WTC11 (cell line): ENCODE measurements at regions not wholly inside any gene's neighbourhood (a gene's known extent, or its start where the extent isn't known, plus 50 kb on each side); places are given as distances from the start of the nearest gene placed in this dataset.
A peak's percentile ranks its signal among the peaks of the same experiment; 100 is the strongest.

ENCODE experiments used
- ATAC-seq: fragments of 200-7000 bp; cut with Tn5 transposase; 2 replicates; pipeline ENCODE4 v1.10.0; 2021; ENCODE audit warnings: mild to moderate bottlenecking, moderate library complexity
- CTCF ChIA-PET: fragments of 300-600 bp; sonication (Branson Sonifier 250); formaldehyde crosslinking; loops from one replicate; lab custom pipeline; 2021; ENCODE audit warnings: antibody characterized with exemption; lab: Charles Lee
- POLR2A ChIA-PET: fragments of 350-600 bp; sonication (Branson Sonifier 250); formaldehyde crosslinking; loops from one replicate; lab custom pipeline; 2021; ENCODE audit warnings: antibody characterized with exemption; lab: Charles Lee
- DNase-seq: peaks from one replicate; pipeline ENCODE4 v3.0.0; 2021; ENCODE audit warnings: low spot score
- H3K27ac Mint-ChIP-seq: 2 replicates; pipeline ENCODE4 v1.8.0; 2021; ENCODE audit warnings: mixed read lengths
- H3K27me3 Mint-ChIP-seq: 2 replicates; pipeline ENCODE4 v1.8.0; 2021; ENCODE audit warnings: low read depth, mild to moderate bottlenecking, moderate library complexity, mixed read lengths
- H3K36me3 Mint-ChIP-seq: 2 replicates; pipeline ENCODE4 v1.8.0; 2021; ENCODE audit warnings: mixed read lengths
- H3K4me1 Mint-ChIP-seq: 2 replicates; pipeline ENCODE4 v1.8.0; 2022; ENCODE audit warnings: mixed read lengths
- H3K4me3 Mint-ChIP-seq: 2 replicates; pipeline ENCODE4 v1.8.0; 2021; ENCODE audit warnings: mild to moderate bottlenecking, moderate library complexity, mixed read lengths
- H3K9me3 Mint-ChIP-seq: 2 replicates; pipeline ENCODE4 v1.8.0; 2021; ENCODE audit warnings: mixed read lengths
- CREB1 ChIP-seq: sonication (generic); formaldehyde crosslinking; IDR thresholded peaks from 2 replicates; pipeline ENCODE4 v1.8.0; 2023; ENCODE audit warnings: mild to moderate bottlenecking, missing genetic modification reagents
- ELF4 ChIP-seq: sonication (generic); formaldehyde crosslinking; IDR thresholded peaks from 2 replicates; pipeline ENCODE4 v1.8.1; 2022; ENCODE audit warnings: low read depth, mild to moderate bottlenecking, moderate library complexity, missing genetic modification reagents
- FOXK1 ChIP-seq: sonication (generic); formaldehyde crosslinking; IDR thresholded peaks from 2 replicates; pipeline ENCODE4 v1.8.0; 2022; ENCODE audit warnings: mild to moderate bottlenecking, moderate library complexity, missing genetic modification reagents
- JAZF1 ChIP-seq: fragments of 250-450 bp; sonication (Bioruptor Pico); IDR thresholded peaks from 2 replicates; pipeline ENCODE4 v1.9.0; 2021; ENCODE audit warnings: moderate library complexity, mild to moderate bottlenecking, inconsistent platforms
- JUN ChIP-seq: sonication (generic); formaldehyde crosslinking; IDR thresholded peaks from 2 replicates; pipeline ENCODE4 v1.8.0; 2023; ENCODE audit warnings: mild to moderate bottlenecking, missing genetic modification reagents
- NR3C1 ChIP-seq: sonication (generic); formaldehyde crosslinking; conservative IDR thresholded peaks from 2 replicates; pipeline ENCODE4 v1.8.1; 2023; ENCODE audit warnings: low read depth, mild to moderate bottlenecking, missing genetic modification reagents
- OVOL2 ChIP-seq: fragments of 250-450 bp; sonication (Bioruptor Pico); IDR thresholded peaks from 2 replicates; pipeline ENCODE4 v1.9.0; 2021; ENCODE audit warnings: mild to moderate bottlenecking, borderline replicate concordance
- RELA ChIP-seq: sonication (generic); formaldehyde crosslinking; IDR thresholded peaks from 2 replicates; pipeline ENCODE4 v1.8.1; 2022; ENCODE audit warnings: missing genetic modification reagents, mild to moderate bottlenecking, borderline replicate concordance
- SMAD4 ChIP-seq: sonication (generic); formaldehyde crosslinking; IDR thresholded peaks from 2 replicates; pipeline ENCODE4 v1.8.0; 2022; ENCODE audit warnings: mild to moderate bottlenecking, missing genetic modification reagents
- ZNF121 ChIP-seq: sonication (generic); formaldehyde crosslinking; IDR thresholded peaks from 2 replicates; pipeline ENCODE4 v1.8.0; 2023; ENCODE audit warnings: missing genetic modification reagents
- ZNF232 ChIP-seq: sonication (generic); formaldehyde crosslinking; IDR thresholded peaks from 2 replicates; pipeline ENCODE4 v1.8.0; 2022; ENCODE audit warnings: mild to moderate bottlenecking, missing genetic modification reagents
- ZNF317 ChIP-seq: sonication (generic); formaldehyde crosslinking; IDR thresholded peaks from 2 replicates; pipeline ENCODE4 v1.8.1; 2023; ENCODE audit warnings: low read depth, mild to moderate bottlenecking, moderate library complexity, missing genetic modification reagents, borderline replicate concordance
- TF ChIP-seq, protein P1 (sequence below): fragments of 250-450 bp; sonication (Bioruptor Pico); IDR thresholded peaks from 2 replicates; pipeline ENCODE4 v1.9.0; 2021; ENCODE audit warnings: mild to moderate bottlenecking
- TF ChIP-seq, protein P2 (sequence below): sonication (generic); formaldehyde crosslinking; IDR thresholded peaks from 2 replicates; pipeline ENCODE4 v1.8.1; 2023; ENCODE audit warnings: mild to moderate bottlenecking, missing genetic modification reagents
- TF ChIP-seq, protein P3 (sequence below): fragments of 250-450 bp; sonication (Bioruptor Pico); IDR thresholded peaks from 2 replicates; pipeline ENCODE4 v2.1.2; 2022; ENCODE audit warnings: mild to moderate bottlenecking, moderate library complexity
- TF ChIP-seq, protein P4 (sequence below): sonication (generic); formaldehyde crosslinking; IDR thresholded peaks from 2 replicates; pipeline ENCODE4 v1.8.1; 2022; ENCODE audit warnings: low read depth, missing genetic modification reagents, borderline replicate concordance
- TF ChIP-seq, protein P5 (sequence below): sonication (generic); formaldehyde crosslinking; IDR thresholded peaks from 2 replicates; pipeline ENCODE4 v1.8.0; 2022; ENCODE audit warnings: mild to moderate bottlenecking, missing genetic modification reagents
- TF ChIP-seq, protein P6 (sequence below): sonication (generic); formaldehyde crosslinking; IDR thresholded peaks from 2 replicates; pipeline ENCODE4 v1.8.1; 2023; ENCODE audit warnings: mild to moderate bottlenecking, missing genetic modification reagents
- TF ChIP-seq, protein P7 (sequence below): sonication (generic); formaldehyde crosslinking; IDR thresholded peaks from 2 replicates; pipeline ENCODE4 v1.8.0; 2022; ENCODE audit warnings: mild to moderate bottlenecking, missing genetic modification reagents
- TF ChIP-seq, protein P8 (sequence below): sonication (generic); formaldehyde crosslinking; IDR thresholded peaks from 2 replicates; pipeline ENCODE4 v1.8.0; 2023; ENCODE audit warnings: missing genetic modification reagents, mild to moderate bottlenecking, borderline replicate concordance

DNA sequence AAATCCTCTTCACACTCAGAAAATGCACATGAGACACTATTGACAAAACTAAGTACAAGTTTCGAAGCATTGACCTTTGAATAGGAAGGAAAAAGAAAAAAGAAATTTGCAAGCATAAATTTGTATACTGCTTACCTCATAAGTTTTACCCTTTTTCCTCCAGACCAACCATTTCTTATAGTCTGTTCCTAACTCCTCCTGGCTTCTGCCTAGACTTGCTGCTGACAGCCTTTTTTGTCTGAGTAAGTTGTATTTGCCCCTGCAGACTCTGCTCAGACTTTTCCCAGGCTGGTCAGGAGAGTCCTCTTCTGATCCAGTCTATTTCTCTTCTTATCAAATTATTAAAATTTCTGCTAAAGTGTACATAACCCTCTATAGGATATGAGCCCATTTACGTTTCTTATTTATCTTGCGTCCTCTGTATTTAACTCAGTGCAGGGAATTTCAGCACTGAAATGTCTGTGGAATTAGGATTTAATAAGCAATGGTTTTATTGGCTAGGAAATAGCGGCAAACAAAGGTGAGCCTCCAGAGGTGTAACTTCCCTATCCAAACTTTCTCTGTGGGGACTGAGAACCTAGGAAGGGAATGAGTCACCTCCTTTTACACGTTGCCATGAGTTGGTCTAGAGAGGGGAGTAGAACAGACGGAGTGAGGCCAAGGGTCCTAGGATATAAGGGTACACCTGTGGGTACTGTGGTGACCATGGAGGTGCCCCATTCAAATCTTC, 207.1 kb upstream of the MARCKS start:
- Mint-ChIP-seq H3K27ac (no peak overlapping the region), H3K9me3 (0 out of 2 replicates have a peak, but pooled peaks cover 4% of the 10 kb centered on the region), H3K4me3 (no peak overlapping the region), H3K27me3 (peaks cover 9% of the 10 kb centered on the region), H3K36me3 (no peaks in the 10 kb centered on the region), H3K4me1 (peaks cover 25% of the 10 kb centered on the region)
- POLR2A ChIA-PET: no interaction called here
- CTCF ChIA-PET: interaction anchor here (1.3 kb wide), 1 partner anchor 209 kb away, joined by 4 read pairs; no protein-coding TSS in a partner anchor
- no peak for DNase-seq
- no peak for ATAC-seq
- no peak for TF ChIP-seq RELA (CRISPR knock-in tag)
- TF ChIP-seq, protein P1, sequence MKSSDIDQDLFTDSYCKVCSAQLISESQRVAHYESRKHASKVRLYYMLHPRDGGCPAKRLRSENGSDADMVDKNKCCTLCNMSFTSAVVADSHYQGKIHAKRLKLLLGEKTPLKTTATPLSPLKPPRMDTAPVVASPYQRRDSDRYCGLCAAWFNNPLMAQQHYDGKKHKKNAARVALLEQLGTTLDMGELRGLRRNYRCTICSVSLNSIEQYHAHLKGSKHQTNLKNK: no peak
- TF ChIP-seq JAZF1: no peak
- TF ChIP-seq, protein P2, sequence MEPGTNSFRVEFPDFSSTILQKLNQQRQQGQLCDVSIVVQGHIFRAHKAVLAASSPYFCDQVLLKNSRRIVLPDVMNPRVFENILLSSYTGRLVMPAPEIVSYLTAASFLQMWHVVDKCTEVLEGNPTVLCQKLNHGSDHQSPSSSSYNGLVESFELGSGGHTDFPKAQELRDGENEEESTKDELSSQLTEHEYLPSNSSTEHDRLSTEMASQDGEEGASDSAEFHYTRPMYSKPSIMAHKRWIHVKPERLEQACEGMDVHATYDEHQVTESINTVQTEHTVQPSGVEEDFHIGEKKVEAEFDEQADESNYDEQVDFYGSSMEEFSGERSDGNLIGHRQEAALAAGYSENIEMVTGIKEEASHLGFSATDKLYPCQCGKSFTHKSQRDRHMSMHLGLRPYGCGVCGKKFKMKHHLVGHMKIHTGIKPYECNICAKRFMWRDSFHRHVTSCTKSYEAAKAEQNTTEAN (CRISPR knock-in tag): no peak
- TF ChIP-seq SMAD4 (CRISPR knock-in tag): no peak
- TF ChIP-seq FOXK1 (CRISPR knock-in tag): no peak
- no peak for TF ChIP-seq ZNF121 (CRISPR knock-in tag)
- no peak for TF ChIP-seq ZNF317 (CRISPR knock-in tag)
- TF ChIP-seq, protein P3, sequence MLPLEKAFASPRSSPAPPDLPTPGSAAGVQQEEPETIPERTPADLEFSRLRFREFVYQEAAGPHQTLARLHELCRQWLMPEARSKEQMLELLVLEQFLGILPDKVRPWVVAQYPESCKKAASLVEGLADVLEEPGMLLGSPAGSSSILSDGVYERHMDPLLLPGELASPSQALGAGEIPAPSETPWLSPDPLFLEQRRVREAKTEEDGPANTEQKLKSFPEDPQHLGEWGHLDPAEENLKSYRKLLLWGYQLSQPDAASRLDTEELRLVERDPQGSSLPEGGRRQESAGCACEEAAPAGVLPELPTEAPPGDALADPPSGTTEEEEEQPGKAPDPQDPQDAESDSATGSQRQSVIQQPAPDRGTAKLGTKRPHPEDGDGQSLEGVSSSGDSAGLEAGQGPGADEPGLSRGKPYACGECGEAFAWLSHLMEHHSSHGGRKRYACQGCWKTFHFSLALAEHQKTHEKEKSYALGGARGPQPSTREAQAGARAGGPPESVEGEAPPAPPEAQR: no peak
- TF ChIP-seq NR3C1: no peak
- TF ChIP-seq, protein P4, sequence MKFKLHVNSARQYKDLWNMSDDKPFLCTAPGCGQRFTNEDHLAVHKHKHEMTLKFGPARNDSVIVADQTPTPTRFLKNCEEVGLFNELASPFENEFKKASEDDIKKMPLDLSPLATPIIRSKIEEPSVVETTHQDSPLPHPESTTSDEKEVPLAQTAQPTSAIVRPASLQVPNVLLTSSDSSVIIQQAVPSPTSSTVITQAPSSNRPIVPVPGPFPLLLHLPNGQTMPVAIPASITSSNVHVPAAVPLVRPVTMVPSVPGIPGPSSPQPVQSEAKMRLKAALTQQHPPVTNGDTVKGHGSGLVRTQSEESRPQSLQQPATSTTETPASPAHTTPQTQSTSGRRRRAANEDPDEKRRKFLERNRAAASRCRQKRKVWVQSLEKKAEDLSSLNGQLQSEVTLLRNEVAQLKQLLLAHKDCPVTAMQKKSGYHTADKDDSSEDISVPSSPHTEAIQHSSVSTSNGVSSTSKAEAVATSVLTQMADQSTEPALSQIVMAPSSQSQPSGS (CRISPR knock-in tag): no peak
- TF ChIP-seq, protein P5, sequence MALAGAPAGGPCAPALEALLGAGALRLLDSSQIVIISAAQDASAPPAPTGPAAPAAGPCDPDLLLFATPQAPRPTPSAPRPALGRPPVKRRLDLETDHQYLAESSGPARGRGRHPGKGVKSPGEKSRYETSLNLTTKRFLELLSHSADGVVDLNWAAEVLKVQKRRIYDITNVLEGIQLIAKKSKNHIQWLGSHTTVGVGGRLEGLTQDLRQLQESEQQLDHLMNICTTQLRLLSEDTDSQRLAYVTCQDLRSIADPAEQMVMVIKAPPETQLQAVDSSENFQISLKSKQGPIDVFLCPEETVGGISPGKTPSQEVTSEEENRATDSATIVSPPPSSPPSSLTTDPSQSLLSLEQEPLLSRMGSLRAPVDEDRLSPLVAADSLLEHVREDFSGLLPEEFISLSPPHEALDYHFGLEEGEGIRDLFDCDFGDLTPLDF: no peak
- TF ChIP-seq, protein P6, sequence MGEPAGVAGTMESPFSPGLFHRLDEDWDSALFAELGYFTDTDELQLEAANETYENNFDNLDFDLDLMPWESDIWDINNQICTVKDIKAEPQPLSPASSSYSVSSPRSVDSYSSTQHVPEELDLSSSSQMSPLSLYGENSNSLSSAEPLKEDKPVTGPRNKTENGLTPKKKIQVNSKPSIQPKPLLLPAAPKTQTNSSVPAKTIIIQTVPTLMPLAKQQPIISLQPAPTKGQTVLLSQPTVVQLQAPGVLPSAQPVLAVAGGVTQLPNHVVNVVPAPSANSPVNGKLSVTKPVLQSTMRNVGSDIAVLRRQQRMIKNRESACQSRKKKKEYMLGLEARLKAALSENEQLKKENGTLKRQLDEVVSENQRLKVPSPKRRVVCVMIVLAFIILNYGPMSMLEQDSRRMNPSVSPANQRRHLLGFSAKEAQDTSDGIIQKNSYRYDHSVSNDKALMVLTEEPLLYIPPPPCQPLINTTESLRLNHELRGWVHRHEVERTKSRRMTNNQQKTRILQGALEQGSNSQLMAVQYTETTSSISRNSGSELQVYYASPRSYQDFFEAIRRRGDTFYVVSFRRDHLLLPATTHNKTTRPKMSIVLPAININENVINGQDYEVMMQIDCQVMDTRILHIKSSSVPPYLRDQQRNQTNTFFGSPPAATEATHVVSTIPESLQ (CRISPR knock-in tag): no peak
- no peak for TF ChIP-seq ELF4 (CRISPR knock-in tag)
- no peak for TF ChIP-seq JUN (CRISPR knock-in tag)
- no peak for TF ChIP-seq ZNF232 (CRISPR knock-in tag)

DNA sequence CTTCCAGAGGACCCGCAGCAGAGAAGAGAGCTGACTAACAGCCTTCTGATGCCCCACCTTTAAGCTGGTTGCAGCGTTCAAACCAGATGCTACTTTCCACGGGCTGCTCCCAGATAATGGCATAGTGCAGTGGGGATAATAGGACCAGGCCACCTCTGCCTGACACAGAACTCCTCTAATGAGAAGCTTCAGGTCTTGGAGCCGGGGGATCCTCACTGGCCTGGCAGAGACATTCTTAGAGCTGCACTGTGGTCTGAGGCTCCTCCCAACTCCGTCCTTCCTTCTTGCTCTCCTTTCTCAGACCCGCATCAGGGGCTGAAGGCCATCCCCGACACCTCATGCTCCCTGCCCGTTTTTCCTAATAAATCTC, 206.6 kb upstream of the MARCKS start:
- DNase-seq (no peak), ATAC-seq (peak; percentile 30; the same call in 1 of the 2 replicates)
- no peak overlapping the region for H3K27ac Mint-ChIP-seq
- H3K4me3 Mint-ChIP-seq: no peak overlapping the region
- H3K9me3 Mint-ChIP-seq: 0 out of 2 replicates have a peak, but pooled peaks cover 4% of the 10 kb centered on the region
- H3K27me3 Mint-ChIP-seq: peaks cover 4% of the 10 kb centered on the region
- no peaks in the 10 kb centered on the region for H3K36me3 Mint-ChIP-seq
- ChIA-PET CTCF (interaction anchor here (1.3 kb wide), 1 partner anchor 208 kb away, joined by 4 read pairs; no protein-coding TSS in a partner anchor), POLR2A (no interaction called here)
- peaks cover 25% of the 10 kb centered on the region for H3K4me1 Mint-ChIP-seq
- TF ChIP-seq, protein P7, sequence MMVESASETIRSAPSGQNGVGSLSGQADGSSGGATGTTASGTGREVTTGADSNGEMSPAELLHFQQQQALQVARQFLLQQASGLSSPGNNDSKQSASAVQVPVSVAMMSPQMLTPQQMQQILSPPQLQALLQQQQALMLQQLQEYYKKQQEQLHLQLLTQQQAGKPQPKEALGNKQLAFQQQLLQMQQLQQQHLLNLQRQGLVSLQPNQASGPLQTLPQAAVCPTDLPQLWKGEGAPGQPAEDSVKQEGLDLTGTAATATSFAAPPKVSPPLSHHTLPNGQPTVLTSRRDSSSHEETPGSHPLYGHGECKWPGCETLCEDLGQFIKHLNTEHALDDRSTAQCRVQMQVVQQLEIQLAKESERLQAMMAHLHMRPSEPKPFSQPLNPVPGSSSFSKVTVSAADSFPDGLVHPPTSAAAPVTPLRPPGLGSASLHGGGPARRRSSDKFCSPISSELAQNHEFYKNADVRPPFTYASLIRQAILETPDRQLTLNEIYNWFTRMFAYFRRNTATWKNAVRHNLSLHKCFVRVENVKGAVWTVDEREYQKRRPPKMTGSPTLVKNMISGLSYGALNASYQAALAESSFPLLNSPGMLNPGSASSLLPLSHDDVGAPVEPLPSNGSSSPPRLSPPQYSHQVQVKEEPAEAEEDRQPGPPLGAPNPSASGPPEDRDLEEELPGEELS (CRISPR knock-in tag): no peak
- TF ChIP-seq JUN (CRISPR knock-in tag): no peak
- TF ChIP-seq CREB1: no peak
- TF ChIP-seq, protein P8, sequence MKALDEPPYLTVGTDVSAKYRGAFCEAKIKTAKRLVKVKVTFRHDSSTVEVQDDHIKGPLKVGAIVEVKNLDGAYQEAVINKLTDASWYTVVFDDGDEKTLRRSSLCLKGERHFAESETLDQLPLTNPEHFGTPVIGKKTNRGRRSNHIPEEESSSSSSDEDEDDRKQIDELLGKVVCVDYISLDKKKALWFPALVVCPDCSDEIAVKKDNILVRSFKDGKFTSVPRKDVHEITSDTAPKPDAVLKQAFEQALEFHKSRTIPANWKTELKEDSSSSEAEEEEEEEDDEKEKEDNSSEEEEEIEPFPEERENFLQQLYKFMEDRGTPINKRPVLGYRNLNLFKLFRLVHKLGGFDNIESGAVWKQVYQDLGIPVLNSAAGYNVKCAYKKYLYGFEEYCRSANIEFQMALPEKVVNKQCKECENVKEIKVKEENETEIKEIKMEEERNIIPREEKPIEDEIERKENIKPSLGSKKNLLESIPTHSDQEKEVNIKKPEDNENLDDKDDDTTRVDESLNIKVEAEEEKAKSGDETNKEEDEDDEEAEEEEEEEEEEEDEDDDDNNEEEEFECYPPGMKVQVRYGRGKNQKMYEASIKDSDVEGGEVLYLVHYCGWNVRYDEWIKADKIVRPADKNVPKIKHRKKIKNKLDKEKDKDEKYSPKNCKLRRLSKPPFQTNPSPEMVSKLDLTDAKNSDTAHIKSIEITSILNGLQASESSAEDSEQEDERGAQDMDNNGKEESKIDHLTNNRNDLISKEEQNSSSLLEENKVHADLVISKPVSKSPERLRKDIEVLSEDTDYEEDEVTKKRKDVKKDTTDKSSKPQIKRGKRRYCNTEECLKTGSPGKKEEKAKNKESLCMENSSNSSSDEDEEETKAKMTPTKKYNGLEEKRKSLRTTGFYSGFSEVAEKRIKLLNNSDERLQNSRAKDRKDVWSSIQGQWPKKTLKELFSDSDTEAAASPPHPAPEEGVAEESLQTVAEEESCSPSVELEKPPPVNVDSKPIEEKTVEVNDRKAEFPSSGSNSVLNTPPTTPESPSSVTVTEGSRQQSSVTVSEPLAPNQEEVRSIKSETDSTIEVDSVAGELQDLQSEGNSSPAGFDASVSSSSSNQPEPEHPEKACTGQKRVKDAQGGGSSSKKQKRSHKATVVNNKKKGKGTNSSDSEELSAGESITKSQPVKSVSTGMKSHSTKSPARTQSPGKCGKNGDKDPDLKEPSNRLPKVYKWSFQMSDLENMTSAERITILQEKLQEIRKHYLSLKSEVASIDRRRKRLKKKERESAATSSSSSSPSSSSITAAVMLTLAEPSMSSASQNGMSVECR (CRISPR knock-in tag): no peak
- TF ChIP-seq OVOL2 (CRISPR knock-in tag): no peak
